IPS-NIHi11 (cell line): ENCODE measurements at regions not wholly inside any gene's neighbourhood (a gene's known extent, or its start where the extent isn't known, plus 50 kb on each side); places are given as distances from the start of the nearest gene placed in this dataset.
A peak's percentile ranks its signal among the peaks of the same experiment; 100 is the strongest.
"Not testable (repeated sequence)": the region's sequence is repeated elsewhere in the genome, so short reads cannot be mapped to it uniquely, and the experiment has no call there.

Source experiments
- DNase-seq: peaks from one replicate; pipeline ENCODE4 v3.0.0; 2012; ENCODE audit warnings: mixed read lengths, low spot score

DNA sequence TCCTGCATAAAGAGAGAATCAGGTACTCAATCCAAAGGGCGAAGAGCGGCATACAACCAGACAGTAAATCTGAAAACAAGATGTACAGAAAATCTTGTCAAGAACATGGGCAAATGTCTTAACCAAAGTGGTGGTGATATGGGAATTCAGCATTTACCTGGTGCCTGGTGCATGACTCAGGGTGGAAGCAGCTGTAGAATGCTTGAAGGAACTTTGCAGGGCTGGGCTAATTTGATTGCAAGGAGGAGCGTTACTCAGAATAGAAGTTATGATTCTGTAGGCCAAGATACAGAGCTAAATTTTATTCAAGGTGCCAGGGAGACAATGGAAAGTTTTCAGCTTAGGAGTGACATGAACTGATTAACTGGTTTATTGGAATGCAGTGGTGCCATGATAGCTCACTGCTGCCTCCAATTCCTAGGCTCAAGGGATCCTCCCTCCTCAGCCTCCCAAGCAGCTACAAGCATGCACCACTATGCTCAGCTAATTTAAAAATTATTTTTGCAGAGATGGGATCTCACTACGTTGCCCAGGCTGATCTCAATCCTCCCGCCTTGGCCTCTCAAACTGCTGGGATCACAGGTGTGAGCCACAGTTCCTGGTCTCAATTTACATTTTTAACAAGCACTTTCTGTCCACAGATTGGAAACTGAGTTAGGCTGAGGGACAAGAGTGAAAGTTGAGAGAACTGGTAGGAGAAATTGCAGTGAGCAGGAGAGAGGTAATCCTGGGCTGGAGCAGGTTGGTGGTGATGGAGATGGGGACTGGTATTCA, 91.5 kb upstream of the TBC1D5 start:
- no peak for DNase-seq

GRCh38 chr3:17832016-17832415, 89.6 kb upstream of the TBC1D5 start:
- no peak for DNase-seq

- DNase-seq, result no peak
Observed at GRCh38 chr3:17831366-17831765, 88.9 kb upstream of the TBC1D5 start.

- no peak for DNase-seq
Observed at GRCh38 chr3:17830788-17831187, 88.4 kb upstream of the TBC1D5 start.

DNA sequence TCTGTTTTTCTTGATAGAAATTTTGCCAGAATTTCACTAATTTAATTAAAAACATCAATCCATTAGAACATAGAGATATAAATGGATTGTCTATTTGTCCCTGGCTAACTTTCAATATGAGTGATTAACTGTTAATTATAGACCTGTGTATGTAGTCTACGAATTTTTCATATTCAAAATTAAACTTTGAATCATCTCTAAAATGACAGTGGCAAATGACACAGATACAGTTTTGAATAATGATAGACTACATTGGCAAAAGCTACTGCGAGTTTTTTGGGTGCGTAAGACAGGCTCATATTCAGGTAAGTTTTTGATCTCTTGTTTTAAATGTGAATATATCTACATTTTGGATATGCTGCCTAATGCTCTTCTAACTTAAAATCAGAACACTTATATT, 86.0 kb upstream of the TBC1D5 start:
- no peak for DNase-seq

- DNase-seq, result no peak
Observed at GRCh38 chr3:17825298-17825697, 82.9 kb upstream of the TBC1D5 start.

DNA sequence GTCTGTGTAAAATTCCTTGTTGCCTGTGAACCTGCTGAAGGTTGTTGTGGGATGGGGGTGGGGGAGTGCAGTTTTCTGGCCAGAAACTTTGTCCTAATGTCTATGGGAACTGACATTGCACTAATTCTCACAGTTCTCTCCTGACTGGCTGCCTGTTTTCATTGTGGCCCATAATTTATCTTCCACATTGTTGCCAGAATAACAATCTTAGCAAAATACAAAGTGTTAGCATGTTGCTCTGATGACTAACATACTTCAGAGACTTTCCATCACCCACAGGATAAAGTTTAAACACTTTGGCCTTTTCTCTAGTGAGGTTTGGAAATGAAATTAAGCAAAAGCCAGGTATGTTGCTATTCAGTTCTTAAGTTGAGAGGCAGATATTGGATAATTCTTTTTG, 81.4 kb upstream of the TBC1D5 start:
- no peak for DNase-seq

GRCh38 chr3:17823036-17823435, 80.6 kb upstream of the TBC1D5 start:
- DNase-seq, result no peak

- no peak for DNase-seq
Observed at GRCh38 chr3:17820704-17821103, 78.3 kb upstream of the TBC1D5 start.

GRCh38 chr3:17820275-17820674, 77.8 kb upstream of the TBC1D5 start:
- no peak for DNase-seq

DNA sequence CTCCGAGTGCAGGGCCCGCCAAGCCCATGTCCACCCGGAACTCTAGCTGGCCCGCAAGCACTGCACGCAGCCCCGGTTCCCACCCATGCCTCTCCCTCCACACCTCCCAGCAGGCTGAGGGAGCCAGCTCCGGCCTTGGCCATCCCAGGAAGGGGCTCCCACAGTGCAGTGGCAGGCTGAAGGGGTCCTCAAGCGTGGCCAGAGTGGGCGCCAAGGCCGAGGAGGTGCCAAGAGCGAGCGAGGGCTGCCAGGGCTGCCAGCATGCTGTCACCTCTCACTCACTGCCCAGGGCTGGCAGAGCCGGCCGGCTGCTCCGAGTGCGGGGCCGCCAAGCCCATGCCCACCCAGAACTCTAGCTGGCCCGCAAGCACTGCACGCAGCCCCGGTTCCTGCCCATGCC, 75.5 kb upstream of the TBC1D5 start:
- not testable (repeated sequence) for DNase-seq

GRCh38 chr3:17817545-17817944, 75.1 kb upstream of the TBC1D5 start:
- DNase-seq, result no peak

DNA sequence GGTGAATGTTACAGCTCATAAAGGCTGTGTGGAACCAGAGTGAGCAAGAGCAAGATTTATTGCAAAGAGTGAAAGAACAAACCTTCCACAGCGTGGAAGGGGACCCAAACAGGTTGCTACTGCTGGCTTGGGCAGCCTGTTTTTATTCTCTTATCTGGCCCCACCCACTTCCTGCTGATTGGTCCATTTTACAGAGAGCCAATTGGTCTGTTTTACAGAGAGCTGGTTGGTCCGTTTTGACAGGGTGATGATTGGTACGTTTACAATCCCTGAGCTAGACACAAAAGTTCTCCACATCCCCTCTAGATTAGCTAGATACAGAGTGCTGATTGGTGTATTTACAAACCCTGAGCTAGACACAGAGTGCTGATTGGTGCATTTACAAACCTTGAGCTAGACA, 74.4 kb upstream of the TBC1D5 start:
- not testable (repeated sequence) for DNase-seq

DNA sequence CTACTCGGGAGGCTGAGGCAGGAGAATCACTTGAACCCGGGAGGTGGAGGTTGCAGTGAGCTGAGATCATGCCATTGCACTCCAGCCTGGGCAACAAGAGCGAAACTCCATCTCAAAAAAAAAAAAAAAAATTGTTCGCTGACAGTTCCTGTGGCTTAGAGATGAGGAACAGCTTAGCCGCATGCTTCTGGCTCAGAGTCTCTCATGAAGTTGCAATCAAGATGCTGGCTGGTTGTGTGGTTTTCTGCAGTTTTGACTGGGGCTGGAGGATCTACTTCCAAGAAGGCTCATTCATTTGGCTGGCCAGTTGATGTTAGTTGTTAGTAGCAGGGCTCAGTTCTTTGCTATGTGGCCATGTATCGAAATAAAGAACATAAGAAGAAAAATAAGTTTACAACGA, 69.9 kb upstream of the TBC1D5 start:
- not testable (repeated sequence) for DNase-seq

DNA sequence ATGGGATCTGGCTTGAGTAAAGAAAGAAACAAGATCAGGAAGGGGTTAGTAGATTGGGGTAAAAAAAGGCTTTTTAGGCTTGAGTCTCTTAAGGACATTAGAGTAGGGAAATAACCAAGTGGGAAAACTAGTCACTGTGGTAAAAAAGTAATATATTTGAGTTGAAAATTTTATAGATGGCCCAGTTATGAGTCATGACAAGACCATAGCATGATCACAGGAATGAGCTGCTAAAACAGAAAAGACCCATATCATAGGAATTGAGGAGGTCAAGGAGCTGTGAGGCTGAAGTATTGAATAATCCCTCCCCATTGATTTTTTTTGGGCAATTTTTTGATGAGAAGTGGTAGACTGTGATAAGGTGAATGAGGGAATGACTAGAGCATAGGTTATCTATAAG, 69.2 kb upstream of the TBC1D5 start:
- DNase-seq, result no peak

DNA sequence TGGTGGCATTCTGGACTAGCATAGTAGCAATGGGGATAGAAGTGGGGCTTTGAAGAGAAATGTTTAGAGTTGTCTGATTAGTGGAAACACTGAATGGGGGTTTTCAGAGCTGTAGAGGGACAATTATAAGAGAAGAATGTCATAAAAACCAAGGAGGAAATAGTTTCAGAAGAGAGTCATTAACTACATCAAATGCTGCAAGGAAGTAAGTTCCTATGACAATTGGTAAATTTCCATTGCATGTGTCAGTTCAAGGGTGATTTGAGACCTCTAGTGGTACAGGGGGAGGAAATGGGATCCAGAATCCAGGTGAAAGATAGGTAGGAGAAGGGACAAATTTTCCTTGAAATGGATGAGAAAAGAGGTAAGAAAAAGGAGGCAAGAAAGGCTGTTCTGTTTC, 68.3 kb upstream of the TBC1D5 start:
- peak; percentile 30 for DNase-seq

DNA sequence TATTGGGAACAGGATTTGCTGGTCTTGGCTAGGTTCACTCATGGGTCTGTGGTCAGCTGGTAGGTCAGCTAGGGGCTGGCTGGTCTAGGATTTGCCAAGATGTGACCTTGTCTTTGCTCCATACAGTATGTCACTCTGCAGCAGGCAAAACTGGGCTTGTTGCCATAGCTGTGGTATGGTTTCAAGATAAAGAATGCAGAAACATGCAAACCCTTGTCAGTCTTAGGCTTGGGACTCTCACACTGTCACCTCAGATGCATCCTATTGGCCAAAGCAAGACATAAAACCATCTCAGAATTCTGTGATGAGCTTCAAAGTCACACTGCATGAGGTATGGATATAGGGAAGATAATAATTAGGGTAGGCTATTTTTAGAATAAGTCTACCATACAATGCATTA, 66.6 kb upstream of the TBC1D5 start:
- DNase-seq, result no peak

DNA sequence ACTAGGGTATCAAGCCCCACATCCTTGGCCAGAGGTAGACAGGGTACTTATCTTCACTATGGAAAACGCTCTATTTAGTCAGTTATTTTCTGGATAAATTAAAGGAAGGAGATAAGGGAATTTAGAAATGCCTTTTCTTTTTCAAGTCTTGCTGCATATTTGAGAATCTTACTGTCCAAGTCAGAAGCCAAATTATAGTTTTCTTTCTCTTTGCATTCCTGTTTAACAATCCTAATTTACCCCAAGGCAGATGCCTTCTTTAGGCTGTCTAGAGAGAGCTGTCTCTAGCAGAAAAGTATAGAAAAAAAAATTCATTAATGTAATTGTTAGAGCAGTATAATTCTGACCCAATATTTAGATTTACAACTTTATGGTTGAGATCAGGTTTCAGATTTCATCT, 64.4 kb upstream of the TBC1D5 start:
- no peak for DNase-seq

GRCh38 chr3:17806201-17806600, 63.8 kb upstream of the TBC1D5 start:
- no peak for DNase-seq

DNA sequence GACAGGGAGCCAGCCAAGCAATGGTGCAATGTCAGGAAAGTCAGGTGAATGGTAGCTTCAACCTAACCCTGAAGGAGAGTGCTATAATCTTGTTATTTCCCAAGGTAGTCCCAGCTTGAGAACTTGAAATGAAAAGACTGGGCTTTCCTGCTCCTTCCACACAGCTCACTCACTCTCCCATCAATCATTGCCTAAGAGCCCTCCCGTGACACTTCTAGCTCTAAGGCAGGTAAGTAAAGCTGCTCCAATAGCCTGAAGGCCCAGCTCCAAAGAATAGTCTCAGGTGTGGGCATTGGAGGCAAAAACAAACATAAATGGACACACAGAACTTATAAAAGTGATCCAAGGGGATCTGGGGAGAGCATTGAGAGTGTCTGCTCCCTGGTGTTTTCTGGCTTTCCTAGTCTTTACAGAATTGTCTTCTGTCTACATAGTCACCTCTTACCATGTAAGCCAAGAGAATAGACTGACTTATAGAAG, 63.1 kb upstream of the TBC1D5 start:
- DNase-seq, result no peak

DNA sequence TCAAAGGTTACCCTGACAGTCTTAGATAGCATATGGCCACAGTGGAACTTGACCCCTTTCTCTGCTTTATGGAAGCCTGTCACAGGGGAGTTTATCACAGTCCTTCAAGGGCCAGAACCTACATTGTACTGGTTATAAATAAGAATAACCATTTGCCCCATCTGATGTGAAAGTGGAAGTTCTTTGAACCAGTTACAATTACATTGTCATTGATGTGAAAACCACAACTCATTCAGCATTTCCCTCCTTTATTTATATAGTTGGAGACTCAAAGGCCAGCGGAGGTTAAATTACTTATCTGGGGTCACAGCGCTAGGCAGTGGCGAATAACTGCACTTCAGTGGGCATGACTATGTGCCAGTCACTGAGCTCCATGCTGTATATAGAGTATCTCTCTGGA, 60.5 kb upstream of the TBC1D5 start:
- DNase-seq, result no peak

GRCh38 chr3:17801131-17801530, 58.7 kb upstream of the TBC1D5 start:
- no peak for DNase-seq

DNA sequence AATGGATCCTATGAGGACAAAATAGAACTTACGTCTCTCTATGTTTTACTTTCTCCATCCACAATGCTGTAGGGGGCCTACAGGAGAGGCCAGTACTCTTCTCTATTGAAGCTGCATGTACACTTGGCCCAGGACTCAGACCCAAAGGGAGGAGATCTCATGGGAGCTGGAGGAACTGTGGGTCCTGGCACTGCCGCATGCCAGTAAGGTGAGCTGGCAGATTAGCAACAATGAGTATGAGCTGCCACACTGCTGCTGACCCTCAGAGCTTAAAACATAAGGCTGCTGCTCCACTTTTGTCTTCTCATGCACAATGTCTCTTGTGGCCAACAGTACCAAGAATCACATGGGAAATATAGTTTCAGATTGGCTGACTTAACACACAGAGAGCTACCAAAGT, 57.8 kb upstream of the TBC1D5 start:
- DNase-seq, result no peak

- DNase-seq, result no peak
Observed at GRCh38 chr3:17799312-17799711, 56.9 kb upstream of the TBC1D5 start.
